ENCODE measurements at regions not wholly inside any gene's neighbourhood (a gene's known extent, or its start where the extent isn't known, plus 50 kb on each side); places are given as distances from the start of the nearest gene placed in this dataset.

- TF ChIP-seq SIN3A (IDR thresholded peaks at IDR 0.05; ENCODE audit: borderline replicate concordance in 2 of 2, control insufficient read depth in 1 of 2, low read depth in 2 of 2, low read length in 2 of 2) (no peak), SMAD3 (CRISPR knock-in tag; conservative IDR thresholded peaks at IDR 0.05) (no peak), CREB1 (IDR thresholded peaks at IDR 0.05) (no peak), CREB1 (CRISPR knock-in tag; IDR thresholded peaks at IDR 0.05) (no peak), POLR2A (conservative IDR thresholded peaks at IDR 0.05) (no peak), SIX5 (IDR thresholded peaks at IDR 0.05; ENCODE audit: borderline replicate concordance in 1 of 2, insufficient read depth in 1 of 2, low read depth in 1 of 2, low read length in 2 of 2) (no peak), ARID3B (CRISPR knock-in tag; IDR thresholded peaks at IDR 0.05; ENCODE audit: borderline replicate concordance) (no peak), POLR3A (IDR thresholded peaks at IDR 0.05; ENCODE audit: borderline replicate concordance, extremely low read depth, insufficient read depth, insufficient read length) (no peak)
These were observed 151.5 kb upstream of the GJE1 start for GRCh38 chr6:141981190-141981589.

Measured in K562 (cell line).